ENCODE measurements at regions not wholly inside any gene's neighbourhood (a gene's known extent, or its start where the extent isn't known, plus 50 kb on each side); places are given as distances from the start of the nearest gene placed in this dataset.

DNA sequence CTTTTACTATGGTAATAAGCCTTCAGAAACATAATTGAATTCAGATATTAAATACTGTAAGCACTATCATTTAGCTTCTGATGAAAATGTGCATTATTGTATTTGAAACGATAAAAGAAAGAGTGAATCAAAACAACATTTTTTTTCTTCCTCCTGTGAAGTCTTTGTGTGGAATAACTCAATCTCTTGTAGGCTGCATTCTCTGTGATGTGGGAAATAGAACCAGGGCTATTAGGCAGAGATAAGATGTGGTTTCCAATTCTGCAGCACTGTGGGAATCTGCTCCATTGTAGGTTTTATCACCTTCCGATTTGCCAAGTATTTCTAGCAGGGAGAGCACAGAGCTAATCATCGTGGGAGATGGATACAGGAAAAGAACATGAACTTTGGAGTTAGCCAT lies 624.5 kb downstream of the RBFOX1 start:
- Mint-ChIP-seq H3K9me3 (peaks cover 31% of the 10 kb centered on the region), H3K36me3 (ENCODE audit: low read depth) (no peaks in the 10 kb centered on the region), H3K27ac (no peak overlapping the region), H3K27me3 (ENCODE audit: insufficient read depth) (no peaks in the 10 kb centered on the region), H3K4me1 (ENCODE audit: low read depth) (no peaks in the 10 kb centered on the region), H3K4me3 (no peak overlapping the region)
- intact Hi-C loops (cut with micrococcal nuclease) = no loop called here
- DNase-seq (ENCODE audit: low spot score) = no peak

DNA sequence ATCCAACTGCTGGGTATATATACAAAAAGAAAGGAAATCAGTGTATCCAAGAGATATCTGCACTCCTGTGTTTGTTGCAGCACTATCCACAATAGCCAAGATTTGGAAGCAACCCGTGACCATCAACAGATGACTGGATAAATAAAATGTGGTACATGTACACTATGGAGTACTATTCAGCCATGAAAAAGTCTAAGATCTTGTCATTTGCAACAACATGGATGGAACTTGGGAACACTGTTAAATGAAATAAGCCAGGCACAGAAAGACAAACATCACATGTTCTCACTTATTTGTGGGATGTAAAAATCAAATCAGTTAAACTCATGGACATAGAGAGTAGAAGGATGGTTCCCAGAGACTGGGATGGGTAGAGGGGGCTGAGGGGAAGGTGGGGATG lies 620.7 kb downstream of the RBFOX1 start:
- Mint-ChIP-seq H3K36me3 (ENCODE audit: low read depth) (no peaks in the 10 kb centered on the region), H3K27me3 (ENCODE audit: insufficient read depth) (no peaks in the 10 kb centered on the region), H3K27ac (no peak overlapping the region), H3K4me3 (no peak overlapping the region), H3K4me1 (ENCODE audit: low read depth) (no peaks in the 10 kb centered on the region), H3K9me3 (peaks cover 26% of the 10 kb centered on the region)
- intact Hi-C loops (cut with micrococcal nuclease) = no loop called here
- DNase-seq (ENCODE audit: low spot score) = no peak

DNA sequence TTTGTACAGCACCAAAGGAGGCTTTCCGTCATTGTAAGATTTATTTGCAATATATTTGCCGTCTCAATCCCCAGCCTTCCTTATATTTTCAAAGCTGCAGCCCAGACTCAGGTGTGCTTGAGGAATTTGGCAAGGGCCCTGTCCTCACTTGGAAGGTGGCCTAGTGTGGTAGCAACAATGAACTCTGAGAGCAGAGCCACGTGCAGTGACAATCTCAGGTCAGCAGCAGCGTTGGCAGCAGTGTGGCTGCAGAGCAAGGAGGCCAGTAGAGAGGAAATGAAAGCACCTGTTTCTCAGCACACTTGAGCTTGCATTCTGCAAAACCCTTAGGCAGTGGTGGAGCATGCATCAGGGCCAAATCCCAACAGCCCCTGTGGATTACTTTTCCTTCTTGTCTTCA lies 613.5 kb downstream of the RBFOX1 start:
- Mint-ChIP-seq H3K27ac (no peak overlapping the region), H3K9me3 (peaks cover 32% of the 10 kb centered on the region), H3K36me3 (ENCODE audit: low read depth) (no peaks in the 10 kb centered on the region), H3K4me3 (no peak overlapping the region), H3K4me1 (ENCODE audit: low read depth) (no peaks in the 10 kb centered on the region), H3K27me3 (ENCODE audit: insufficient read depth) (no peaks in the 10 kb centered on the region)
- intact Hi-C loops (cut with micrococcal nuclease) = no loop called here
- no peak for DNase-seq (ENCODE audit: low spot score)

DNA sequence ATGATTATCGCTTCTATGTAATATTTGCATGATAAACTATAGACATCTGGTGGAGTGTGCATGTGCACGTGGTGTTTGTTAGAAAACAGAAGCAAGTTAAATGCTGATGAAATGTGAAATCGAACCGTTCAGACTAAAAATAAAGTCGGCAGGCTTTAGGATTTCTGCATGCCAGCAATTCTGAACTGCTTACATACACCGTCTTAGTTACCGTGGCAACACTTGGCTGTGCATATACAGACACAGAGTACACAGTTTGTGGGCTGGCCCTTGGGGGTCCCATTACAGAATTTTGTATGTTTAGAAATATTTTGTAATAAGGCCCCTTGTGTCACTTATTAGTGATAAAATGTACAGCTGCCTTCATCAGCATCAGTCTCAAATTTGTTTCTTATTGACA lies 605.5 kb downstream of the RBFOX1 start:
- intact Hi-C loops (cut with micrococcal nuclease) = no loop called here
- peaks cover 15% of the 10 kb centered on the region for H3K9me3 Mint-ChIP-seq
- H3K4me3 Mint-ChIP-seq = no peak overlapping the region
- no peak overlapping the region for H3K27ac Mint-ChIP-seq
- H3K36me3 Mint-ChIP-seq (ENCODE audit: low read depth) = no peaks in the 10 kb centered on the region
- no peak for DNase-seq (ENCODE audit: low spot score)
- H3K4me1 Mint-ChIP-seq (ENCODE audit: low read depth) = no peaks in the 10 kb centered on the region
- no peaks in the 10 kb centered on the region for H3K27me3 Mint-ChIP-seq (ENCODE audit: insufficient read depth)

DNA sequence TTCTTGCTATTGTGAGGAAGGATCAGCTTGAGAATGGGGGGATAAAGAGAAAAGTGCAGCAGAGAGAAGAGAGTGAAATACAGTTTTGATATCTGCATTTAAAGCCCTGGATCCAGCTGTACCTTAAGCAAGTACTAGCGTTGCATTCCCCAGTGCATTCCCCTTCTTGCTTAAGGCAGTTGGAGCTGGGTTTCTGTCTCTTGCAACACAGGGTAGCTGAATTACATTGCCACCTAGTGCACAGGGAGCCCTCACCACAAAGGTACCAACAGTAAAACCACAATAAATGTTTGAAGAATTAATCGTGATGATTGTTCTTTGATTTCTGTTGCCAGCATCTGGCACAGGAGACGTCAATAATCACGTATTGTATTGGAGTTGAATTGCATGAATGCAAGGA lies 588.7 kb downstream of the RBFOX1 start:
- no peaks in the 10 kb centered on the region for H3K36me3 Mint-ChIP-seq (ENCODE audit: low read depth)
- intact Hi-C loops (cut with micrococcal nuclease) = no loop called here
- H3K27me3 Mint-ChIP-seq (ENCODE audit: insufficient read depth) = no peaks in the 10 kb centered on the region
- no peak overlapping the region for H3K4me3 Mint-ChIP-seq
- DNase-seq (ENCODE audit: low spot score) = no peak
- H3K9me3 Mint-ChIP-seq = peaks cover 36% of the 10 kb centered on the region
- H3K27ac Mint-ChIP-seq = no peak overlapping the region
- no peaks in the 10 kb centered on the region for H3K4me1 Mint-ChIP-seq (ENCODE audit: low read depth)

DNA sequence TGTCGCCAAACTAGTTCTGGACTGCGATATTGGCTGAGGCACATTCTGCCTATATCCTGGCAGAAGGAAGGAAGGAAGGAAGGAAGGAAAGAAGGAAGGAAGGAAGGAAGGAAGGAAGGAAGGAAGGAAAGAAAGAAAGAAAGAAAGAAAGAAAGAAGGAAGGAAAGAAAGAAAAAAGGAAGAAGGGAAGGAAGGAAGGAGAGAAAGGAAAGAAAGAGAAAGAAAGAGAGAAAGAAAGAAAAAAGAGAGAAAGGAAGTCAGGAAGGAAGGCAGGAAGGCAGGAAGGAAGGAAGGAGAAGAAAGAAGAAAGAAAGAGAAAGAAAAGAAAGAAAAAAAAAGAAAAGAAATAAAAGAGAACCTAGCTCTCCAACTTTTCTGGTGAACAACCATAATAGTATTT lies 587.1 kb downstream of the RBFOX1 start:
- H3K4me1 Mint-ChIP-seq (ENCODE audit: low read depth) = no peaks in the 10 kb centered on the region
- no peak overlapping the region for H3K27ac Mint-ChIP-seq
- intact Hi-C loops (cut with micrococcal nuclease) = no loop called here
- DNase-seq (ENCODE audit: low spot score) = no peak
- no peak overlapping the region for H3K4me3 Mint-ChIP-seq
- peaks cover 33% of the 10 kb centered on the region for H3K9me3 Mint-ChIP-seq
- H3K27me3 Mint-ChIP-seq (ENCODE audit: insufficient read depth) = no peaks in the 10 kb centered on the region
- H3K36me3 Mint-ChIP-seq (ENCODE audit: low read depth) = no peaks in the 10 kb centered on the region

DNA sequence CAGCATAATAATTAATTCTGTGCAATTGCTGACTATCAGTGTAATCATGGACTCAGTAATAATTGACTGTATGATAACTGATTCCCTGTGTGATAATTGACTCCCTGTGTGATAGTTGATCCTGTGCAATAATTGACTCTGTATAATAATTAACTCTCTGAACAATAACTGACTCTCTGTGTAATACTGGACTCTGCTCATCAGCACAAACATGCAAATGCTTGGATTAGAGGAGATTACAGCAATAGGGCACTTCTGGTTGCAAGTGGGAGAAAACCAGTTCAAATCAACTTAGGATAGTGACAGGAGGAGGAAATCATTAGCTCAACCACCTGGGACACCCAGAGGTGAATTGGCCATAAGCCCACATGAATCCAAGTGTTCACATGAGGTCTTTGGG lies 582.1 kb downstream of the RBFOX1 start:
- no peaks in the 10 kb centered on the region for H3K4me1 Mint-ChIP-seq (ENCODE audit: low read depth)
- H3K9me3 Mint-ChIP-seq = peaks cover 28% of the 10 kb centered on the region
- H3K4me3 Mint-ChIP-seq = no peak overlapping the region
- DNase-seq (ENCODE audit: low spot score) = no peak
- H3K27ac Mint-ChIP-seq = no peak overlapping the region
- intact Hi-C loops (cut with micrococcal nuclease) = no loop called here
- no peaks in the 10 kb centered on the region for H3K27me3 Mint-ChIP-seq (ENCODE audit: insufficient read depth)
- no peaks in the 10 kb centered on the region for H3K36me3 Mint-ChIP-seq (ENCODE audit: low read depth)

DNA sequence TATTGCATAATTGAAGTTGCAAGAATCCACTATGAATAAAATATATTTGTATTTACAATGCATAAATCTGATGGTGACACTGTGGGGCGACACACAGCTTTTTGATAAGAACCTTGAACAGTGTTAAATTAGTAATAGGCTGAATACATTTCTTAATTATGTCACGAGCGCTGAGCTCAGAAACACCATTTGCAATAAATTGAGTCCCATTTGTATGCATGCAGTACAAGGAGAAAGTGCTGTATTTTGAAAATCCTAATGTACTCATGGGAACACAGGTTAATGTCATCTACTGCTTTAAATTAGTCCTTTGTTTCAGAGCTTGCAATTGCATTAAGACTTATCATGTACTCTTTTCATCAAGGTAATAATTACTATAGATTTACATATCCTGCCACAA lies 579.5 kb downstream of the RBFOX1 start:
- no peak for DNase-seq (ENCODE audit: low spot score)
- peaks cover 30% of the 10 kb centered on the region for H3K9me3 Mint-ChIP-seq
- no peaks in the 10 kb centered on the region for H3K27me3 Mint-ChIP-seq (ENCODE audit: insufficient read depth)
- no peaks in the 10 kb centered on the region for H3K4me1 Mint-ChIP-seq (ENCODE audit: low read depth)
- intact Hi-C loops (cut with micrococcal nuclease) = no loop called here
- H3K36me3 Mint-ChIP-seq (ENCODE audit: low read depth) = no peaks in the 10 kb centered on the region
- H3K27ac Mint-ChIP-seq = no peak overlapping the region
- H3K4me3 Mint-ChIP-seq = no peak overlapping the region

DNA sequence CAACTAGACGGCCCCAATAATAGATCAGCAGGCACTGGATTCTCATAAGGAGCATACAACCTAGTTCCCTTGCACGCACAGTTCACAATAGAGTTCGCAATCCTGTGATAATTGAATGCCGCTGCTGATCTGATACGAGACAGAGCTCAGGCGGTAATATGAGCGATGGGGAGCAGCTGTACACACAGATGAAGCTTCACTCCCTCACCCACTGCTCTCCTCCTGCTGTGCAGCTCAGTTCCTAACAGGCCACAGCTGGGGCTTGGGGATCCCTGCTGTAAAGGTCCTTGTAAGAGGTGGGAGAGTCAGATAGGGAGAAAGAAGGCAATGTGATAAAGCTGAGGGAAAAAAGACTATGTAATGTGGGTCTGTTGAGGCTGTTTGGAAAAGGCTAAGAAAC lies 577.5 kb downstream of the RBFOX1 start:
- H3K9me3 Mint-ChIP-seq = peaks cover 28% of the 10 kb centered on the region
- intact Hi-C loops (cut with micrococcal nuclease) = no loop called here
- H3K36me3 Mint-ChIP-seq (ENCODE audit: low read depth) = no peaks in the 10 kb centered on the region
- DNase-seq (ENCODE audit: low spot score) = no peak
- H3K27ac Mint-ChIP-seq = no peak overlapping the region
- H3K4me1 Mint-ChIP-seq (ENCODE audit: low read depth) = no peaks in the 10 kb centered on the region
- no peaks in the 10 kb centered on the region for H3K27me3 Mint-ChIP-seq (ENCODE audit: insufficient read depth)
- H3K4me3 Mint-ChIP-seq = no peak overlapping the region

DNA sequence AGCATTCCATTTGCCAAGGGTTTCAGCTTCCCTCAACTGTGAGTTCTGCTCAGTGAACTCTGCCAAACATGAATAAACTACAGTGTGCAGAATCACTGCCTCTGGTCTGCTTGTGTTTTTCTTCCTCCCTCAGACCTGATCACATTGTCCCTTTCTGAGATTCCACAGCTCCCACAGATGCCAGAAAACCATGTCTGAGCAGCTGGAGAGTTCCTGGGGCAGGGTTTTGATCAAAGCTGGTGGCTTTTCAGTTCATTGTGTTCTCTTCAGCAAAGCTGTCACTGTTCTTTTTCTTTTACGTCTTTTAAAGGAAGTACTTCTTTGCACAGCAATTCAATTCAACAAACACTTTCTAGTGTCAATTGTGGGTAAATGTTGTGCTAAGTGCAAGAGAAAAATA lies 555.8 kb downstream of the RBFOX1 start:
- Mint-ChIP-seq H3K36me3 (ENCODE audit: low read depth) (no peaks in the 10 kb centered on the region), H3K27me3 (ENCODE audit: insufficient read depth) (no peaks in the 10 kb centered on the region), H3K9me3 (peaks cover 12% of the 10 kb centered on the region), H3K27ac (no peak overlapping the region), H3K4me1 (ENCODE audit: low read depth) (no peaks in the 10 kb centered on the region), H3K4me3 (no peak overlapping the region)
- intact Hi-C loops (cut with micrococcal nuclease) = no loop called here
- no peak for DNase-seq (ENCODE audit: low spot score)

DNA sequence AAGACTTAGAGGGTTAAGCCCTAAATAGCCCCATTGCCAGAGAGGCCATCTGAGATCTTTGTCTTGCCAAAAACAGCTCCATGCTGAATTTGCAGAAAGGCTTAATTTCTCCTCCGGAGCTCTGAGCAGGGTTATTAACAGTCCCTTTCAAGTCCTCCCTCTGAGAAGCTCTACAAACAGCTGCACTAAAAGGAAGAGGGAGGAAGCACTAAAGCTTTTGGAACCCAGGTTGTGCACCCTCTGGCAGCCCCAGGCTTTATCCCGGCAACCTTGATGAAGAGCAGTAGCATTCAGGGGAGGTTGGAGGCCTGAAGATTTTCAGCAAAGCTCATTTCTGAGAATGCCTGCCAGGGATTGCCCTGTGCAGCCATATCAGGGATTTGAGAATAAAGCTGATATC lies 554.7 kb downstream of the RBFOX1 start:
- H3K9me3 Mint-ChIP-seq = peaks cover 12% of the 10 kb centered on the region
- H3K27me3 Mint-ChIP-seq (ENCODE audit: insufficient read depth) = no peaks in the 10 kb centered on the region
- no peaks in the 10 kb centered on the region for H3K36me3 Mint-ChIP-seq (ENCODE audit: low read depth)
- H3K4me3 Mint-ChIP-seq = no peak overlapping the region
- no peaks in the 10 kb centered on the region for H3K4me1 Mint-ChIP-seq (ENCODE audit: low read depth)
- DNase-seq (ENCODE audit: low spot score) = no peak
- intact Hi-C loops (cut with micrococcal nuclease) = no loop called here
- no peak overlapping the region for H3K27ac Mint-ChIP-seq

DNA sequence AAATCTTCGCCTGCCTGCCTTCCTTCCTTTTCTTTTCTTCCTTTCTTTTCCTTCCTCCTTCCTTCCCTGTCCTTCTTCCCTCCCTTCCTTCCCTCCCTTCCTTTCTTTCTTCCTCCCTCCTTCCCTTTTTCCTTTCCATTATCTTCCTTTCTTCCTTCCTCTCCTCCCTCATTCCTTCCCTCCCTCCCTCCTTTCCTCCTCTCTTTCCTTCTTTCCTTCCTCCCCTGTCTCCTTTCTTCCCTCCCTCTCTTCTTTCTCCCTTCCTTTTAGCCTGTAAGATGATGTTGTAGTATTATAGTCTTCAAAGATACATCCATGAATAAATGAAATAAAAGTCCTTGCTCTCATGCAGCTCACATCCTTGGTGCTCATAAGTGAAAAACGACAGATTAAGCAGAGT lies 539.3 kb downstream of the RBFOX1 start:
- Mint-ChIP-seq H3K27ac (no peak overlapping the region), H3K9me3 (peaks cover 38% of the 10 kb centered on the region), H3K4me1 (ENCODE audit: low read depth) (no peaks in the 10 kb centered on the region), H3K36me3 (ENCODE audit: low read depth) (no peaks in the 10 kb centered on the region), H3K27me3 (ENCODE audit: insufficient read depth) (no peaks in the 10 kb centered on the region), H3K4me3 (no peak overlapping the region)
- intact Hi-C loops (cut with micrococcal nuclease) = no loop called here
- no peak for DNase-seq (ENCODE audit: low spot score)

DNA sequence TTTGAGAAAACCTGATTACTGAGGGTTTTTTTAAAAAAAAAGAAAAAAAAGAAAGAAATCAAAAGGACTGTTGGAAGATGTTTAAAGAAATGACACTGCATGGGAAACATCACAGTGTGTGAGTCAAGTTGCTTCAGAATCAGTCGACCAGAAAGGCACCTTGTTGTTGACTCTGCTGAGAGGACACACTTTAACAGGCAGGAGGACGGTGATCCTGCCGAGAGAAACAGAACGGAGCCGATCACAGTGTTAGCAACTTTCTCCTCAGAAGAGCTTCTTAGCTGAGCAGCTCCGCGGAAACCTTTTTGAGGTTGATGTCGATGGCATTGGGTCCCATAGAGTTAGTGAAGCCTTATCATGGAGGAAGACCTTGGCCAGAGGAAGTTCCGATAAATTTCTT lies 538.7 kb downstream of the RBFOX1 start:
- peaks cover 33% of the 10 kb centered on the region for H3K9me3 Mint-ChIP-seq
- no peak overlapping the region for H3K4me3 Mint-ChIP-seq
- no peaks in the 10 kb centered on the region for H3K36me3 Mint-ChIP-seq (ENCODE audit: low read depth)
- intact Hi-C loops (cut with micrococcal nuclease) = no loop called here
- no peaks in the 10 kb centered on the region for H3K27me3 Mint-ChIP-seq (ENCODE audit: insufficient read depth)
- H3K4me1 Mint-ChIP-seq (ENCODE audit: low read depth) = no peaks in the 10 kb centered on the region
- DNase-seq (ENCODE audit: low spot score) = no peak
- no peak overlapping the region for H3K27ac Mint-ChIP-seq

DNA sequence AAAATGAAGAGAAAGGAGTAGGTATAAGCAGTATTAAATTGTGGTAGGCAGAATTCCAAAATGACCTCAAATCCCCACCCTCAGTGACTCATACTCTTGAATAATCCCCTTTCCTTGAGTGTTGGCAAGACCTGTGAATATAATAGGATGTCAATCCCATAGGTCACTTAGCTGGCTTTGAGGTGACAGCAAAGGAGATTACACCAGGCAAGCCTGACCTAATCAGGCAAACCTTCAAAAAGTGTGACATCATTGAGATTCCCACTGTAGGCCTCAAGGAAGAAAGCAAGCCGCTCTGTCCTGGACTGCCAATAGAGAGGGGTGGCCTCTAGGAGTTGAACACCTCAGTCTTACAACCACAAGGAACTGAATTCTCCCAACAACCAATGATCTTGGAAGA lies 535.2 kb downstream of the RBFOX1 start:
- no peak for DNase-seq (ENCODE audit: low spot score)
- Mint-ChIP-seq H3K4me3 (no peak overlapping the region), H3K9me3 (peaks cover 36% of the 10 kb centered on the region), H3K4me1 (ENCODE audit: low read depth) (no peaks in the 10 kb centered on the region), H3K36me3 (ENCODE audit: low read depth) (no peaks in the 10 kb centered on the region), H3K27me3 (ENCODE audit: insufficient read depth) (no peaks in the 10 kb centered on the region), H3K27ac (no peak overlapping the region)
- intact Hi-C loops (cut with micrococcal nuclease) = no loop called here
